ENCODE measurements at regions not wholly inside any gene's neighbourhood (a gene's known extent, or its start where the extent isn't known, plus 50 kb on each side); places are given as distances from the start of the nearest gene placed in this dataset.

DNA sequence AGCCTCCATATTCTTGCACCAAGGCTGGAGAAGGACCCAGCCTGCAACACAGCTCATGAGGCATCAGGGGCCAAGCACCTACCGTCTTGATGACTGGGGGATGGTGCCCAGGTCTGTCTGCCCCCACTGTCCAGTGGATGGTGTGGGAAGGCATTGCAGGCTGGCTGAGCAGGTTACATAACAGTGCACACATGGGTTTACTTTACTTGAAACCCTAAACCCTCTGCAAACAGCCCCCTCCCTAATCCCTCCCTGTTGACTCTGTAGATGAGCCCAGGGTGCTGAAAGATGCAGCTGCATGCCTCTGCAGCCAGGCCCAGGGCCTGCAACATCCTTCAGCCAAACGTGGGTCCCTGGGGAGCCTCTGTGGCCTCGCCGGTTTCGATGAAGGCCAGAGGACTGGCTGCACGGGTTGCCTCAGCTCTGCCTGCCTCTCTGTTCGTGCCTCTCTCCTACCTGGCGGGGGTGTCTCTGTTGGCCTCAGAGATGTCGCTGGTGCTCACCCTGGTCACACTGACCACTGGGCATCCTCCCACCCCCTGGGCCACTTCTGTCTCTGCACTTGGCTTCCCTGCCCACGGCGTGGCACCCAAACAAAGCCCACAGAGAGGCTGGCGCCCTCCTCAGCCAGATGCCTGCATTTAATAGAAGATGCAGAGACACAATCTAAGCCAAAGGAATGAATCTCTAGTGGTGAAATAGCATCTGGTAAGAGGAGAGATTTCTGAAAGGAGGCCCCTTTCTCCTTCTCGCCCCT lies 95.1 kb downstream of the METRNL start:
- TF ChIP-seq RAD21 (IDR thresholded peaks at IDR 0.05; ENCODE audit: low read depth) (no peak), TEAD4 (IDR thresholded peaks at IDR 0.05) (no peak), EP300 (IDR thresholded peaks at IDR 0.05; ENCODE audit: borderline replicate concordance) (no peak), EGR1 (IDR thresholded peaks at IDR 0.05) (no peak), NFIC (IDR thresholded peaks at IDR 0.05) (no peak), TAF1 (IDR thresholded peaks at IDR 0.05; ENCODE audit: low read depth) (no peak), TCF12 (IDR thresholded peaks at IDR 0.05; ENCODE audit: low read depth) (no peak), CREB1 (IDR thresholded peaks at IDR 0.05; ENCODE audit: low read depth) (no peak), CEBPB (IDR thresholded peaks at IDR 0.05) (no peak), FOXM1 (IDR thresholded peaks at IDR 0.05; ENCODE audit: borderline replicate concordance, low read depth) (no peak), YY1 (IDR thresholded peaks at IDR 0.05; ENCODE audit: low read depth) (no peak), ZBTB7A (IDR thresholded peaks at IDR 0.05; ENCODE audit: low read depth) (no peak)
- TF ChIP-seq, protein P1, sequence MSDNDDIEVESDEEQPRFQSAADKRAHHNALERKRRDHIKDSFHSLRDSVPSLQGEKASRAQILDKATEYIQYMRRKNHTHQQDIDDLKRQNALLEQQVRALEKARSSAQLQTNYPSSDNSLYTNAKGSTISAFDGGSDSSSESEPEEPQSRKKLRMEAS (IDR thresholded peaks at IDR 0.05), result no peak
- TF ChIP-seq, protein P2, sequence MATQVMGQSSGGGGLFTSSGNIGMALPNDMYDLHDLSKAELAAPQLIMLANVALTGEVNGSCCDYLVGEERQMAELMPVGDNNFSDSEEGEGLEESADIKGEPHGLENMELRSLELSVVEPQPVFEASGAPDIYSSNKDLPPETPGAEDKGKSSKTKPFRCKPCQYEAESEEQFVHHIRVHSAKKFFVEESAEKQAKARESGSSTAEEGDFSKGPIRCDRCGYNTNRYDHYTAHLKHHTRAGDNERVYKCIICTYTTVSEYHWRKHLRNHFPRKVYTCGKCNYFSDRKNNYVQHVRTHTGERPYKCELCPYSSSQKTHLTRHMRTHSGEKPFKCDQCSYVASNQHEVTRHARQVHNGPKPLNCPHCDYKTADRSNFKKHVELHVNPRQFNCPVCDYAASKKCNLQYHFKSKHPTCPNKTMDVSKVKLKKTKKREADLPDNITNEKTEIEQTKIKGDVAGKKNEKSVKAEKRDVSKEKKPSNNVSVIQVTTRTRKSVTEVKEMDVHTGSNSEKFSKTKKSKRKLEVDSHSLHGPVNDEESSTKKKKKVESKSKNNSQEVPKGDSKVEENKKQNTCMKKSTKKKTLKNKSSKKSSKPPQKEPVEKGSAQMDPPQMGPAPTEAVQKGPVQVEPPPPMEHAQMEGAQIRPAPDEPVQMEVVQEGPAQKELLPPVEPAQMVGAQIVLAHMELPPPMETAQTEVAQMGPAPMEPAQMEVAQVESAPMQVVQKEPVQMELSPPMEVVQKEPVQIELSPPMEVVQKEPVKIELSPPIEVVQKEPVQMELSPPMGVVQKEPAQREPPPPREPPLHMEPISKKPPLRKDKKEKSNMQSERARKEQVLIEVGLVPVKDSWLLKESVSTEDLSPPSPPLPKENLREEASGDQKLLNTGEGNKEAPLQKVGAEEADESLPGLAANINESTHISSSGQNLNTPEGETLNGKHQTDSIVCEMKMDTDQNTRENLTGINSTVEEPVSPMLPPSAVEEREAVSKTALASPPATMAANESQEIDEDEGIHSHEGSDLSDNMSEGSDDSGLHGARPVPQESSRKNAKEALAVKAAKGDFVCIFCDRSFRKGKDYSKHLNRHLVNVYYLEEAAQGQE (IDR thresholded peaks at IDR 0.05; ENCODE audit: low read depth), result no peak
- TF ChIP-seq, protein P3, sequence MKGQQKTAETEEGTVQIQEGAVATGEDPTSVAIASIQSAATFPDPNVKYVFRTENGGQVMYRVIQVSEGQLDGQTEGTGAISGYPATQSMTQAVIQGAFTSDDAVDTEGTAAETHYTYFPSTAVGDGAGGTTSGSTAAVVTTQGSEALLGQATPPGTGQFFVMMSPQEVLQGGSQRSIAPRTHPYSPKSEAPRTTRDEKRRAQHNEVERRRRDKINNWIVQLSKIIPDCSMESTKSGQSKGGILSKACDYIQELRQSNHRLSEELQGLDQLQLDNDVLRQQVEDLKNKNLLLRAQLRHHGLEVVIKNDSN (IDR thresholded peaks at IDR 0.05), result no peak

DNA sequence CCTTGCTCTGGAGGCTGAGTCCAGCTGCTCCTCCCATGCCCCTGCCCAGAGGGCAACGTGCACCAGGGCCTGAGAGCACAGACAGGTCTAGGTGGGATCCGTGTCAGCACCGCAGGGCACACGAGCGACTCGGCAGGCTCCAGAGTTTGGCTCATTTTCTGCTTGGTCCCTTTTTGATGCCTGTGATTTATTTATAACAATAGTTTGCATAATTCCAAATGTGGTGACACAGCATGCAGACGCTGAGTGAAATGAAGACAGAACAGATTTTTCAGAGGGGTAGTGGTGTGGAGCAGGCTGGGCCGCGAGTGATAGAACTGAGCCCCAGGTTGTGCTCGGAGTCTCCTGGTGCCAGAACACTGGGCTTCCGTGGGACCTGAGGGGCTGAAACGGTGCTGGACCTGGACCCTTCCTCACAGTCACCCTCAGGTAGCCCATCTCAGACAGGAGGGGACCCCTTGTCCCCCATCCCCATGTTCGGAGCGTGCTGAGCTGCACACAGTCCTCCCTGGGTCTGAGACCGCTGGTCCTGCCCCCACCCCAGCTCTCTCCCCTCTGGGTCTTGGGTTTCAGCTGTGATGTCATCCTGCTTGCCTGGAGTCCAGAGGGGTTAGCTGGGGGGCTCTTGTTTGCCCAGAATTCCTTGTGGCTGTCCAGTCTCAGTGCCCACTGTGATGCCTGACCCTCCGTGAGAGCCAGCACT lies 95.9 kb downstream of the METRNL start:
- TF ChIP-seq TAF1 (IDR thresholded peaks at IDR 0.05; ENCODE audit: low read depth) (no peak), FOXM1 (IDR thresholded peaks at IDR 0.05; ENCODE audit: borderline replicate concordance, low read depth) (no peak), TCF12 (IDR thresholded peaks at IDR 0.05; ENCODE audit: low read depth) (no peak), YY1 (IDR thresholded peaks at IDR 0.05; ENCODE audit: low read depth) (no peak), RAD21 (IDR thresholded peaks at IDR 0.05; ENCODE audit: low read depth) (no peak), EP300 (IDR thresholded peaks at IDR 0.05; ENCODE audit: borderline replicate concordance) (no peak), CREB1 (IDR thresholded peaks at IDR 0.05; ENCODE audit: low read depth) (no peak), NFIC (IDR thresholded peaks at IDR 0.05) (no peak), TEAD4 (IDR thresholded peaks at IDR 0.05) (no peak), ZBTB7A (IDR thresholded peaks at IDR 0.05; ENCODE audit: low read depth) (no peak), CEBPB (IDR thresholded peaks at IDR 0.05) (no peak), EGR1 (IDR thresholded peaks at IDR 0.05) (no peak)
- TF ChIP-seq, protein P2 (IDR thresholded peaks at IDR 0.05; ENCODE audit: low read depth), result no peak
- TF ChIP-seq, protein P3 (IDR thresholded peaks at IDR 0.05), result no peak
- TF ChIP-seq, protein P1 (IDR thresholded peaks at IDR 0.05), result no peak

DNA sequence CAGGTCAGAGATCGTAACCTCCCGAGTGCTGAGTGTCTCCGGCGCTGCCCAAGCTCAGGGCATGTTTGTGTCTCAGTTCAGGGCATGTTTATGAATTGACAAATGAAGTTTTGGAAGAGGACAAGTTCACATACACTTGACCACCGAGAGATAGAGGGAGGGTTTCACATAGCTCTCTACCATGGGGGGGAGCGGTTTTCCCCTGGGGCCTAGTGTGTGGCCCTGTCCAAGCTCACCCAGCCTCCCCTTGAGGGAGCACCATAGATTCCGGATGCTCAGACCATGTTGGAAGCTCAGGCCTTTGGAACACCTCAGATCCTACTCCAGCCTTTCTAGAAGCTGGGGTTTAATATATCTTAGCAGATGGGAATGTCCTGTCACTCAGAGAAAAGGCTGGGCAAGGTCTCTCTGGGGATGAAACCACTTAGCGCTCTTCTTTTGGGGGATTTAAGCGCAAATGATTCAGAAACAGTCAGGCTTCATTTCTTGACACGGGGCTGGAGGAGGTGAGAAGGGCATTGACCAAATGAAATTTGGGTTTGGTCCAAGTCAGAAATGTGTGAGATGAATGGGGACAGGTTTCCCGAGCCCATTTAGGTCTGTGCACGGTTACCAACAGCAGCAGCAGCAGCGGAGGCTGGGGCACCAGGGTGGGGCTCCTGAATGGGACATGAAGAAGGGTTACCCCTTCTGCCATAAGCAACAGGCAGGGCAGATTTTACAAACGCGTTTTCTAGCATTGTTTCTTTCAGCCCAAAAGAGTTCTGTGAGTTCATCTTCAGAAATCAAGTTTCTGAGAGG lies 96.6 kb downstream of the METRNL start:
- TF ChIP-seq NFIC (IDR thresholded peaks at IDR 0.05) (no peak), CREB1 (IDR thresholded peaks at IDR 0.05; ENCODE audit: low read depth) (no peak), EP300 (IDR thresholded peaks at IDR 0.05; ENCODE audit: borderline replicate concordance) (no peak), TEAD4 (IDR thresholded peaks at IDR 0.05) (no peak), RAD21 (IDR thresholded peaks at IDR 0.05; ENCODE audit: low read depth) (no peak), FOXM1 (IDR thresholded peaks at IDR 0.05; ENCODE audit: borderline replicate concordance, low read depth) (no peak), TCF12 (IDR thresholded peaks at IDR 0.05; ENCODE audit: low read depth) (no peak), CEBPB (IDR thresholded peaks at IDR 0.05) (no peak), TAF1 (IDR thresholded peaks at IDR 0.05; ENCODE audit: low read depth) (no peak), EGR1 (IDR thresholded peaks at IDR 0.05) (no peak), YY1 (IDR thresholded peaks at IDR 0.05; ENCODE audit: low read depth) (no peak), ZBTB7A (IDR thresholded peaks at IDR 0.05; ENCODE audit: low read depth) (no peak)
- TF ChIP-seq, protein P1 (IDR thresholded peaks at IDR 0.05), result no peak
- TF ChIP-seq, protein P3 (IDR thresholded peaks at IDR 0.05), result no peak
- TF ChIP-seq, protein P2 (IDR thresholded peaks at IDR 0.05; ENCODE audit: low read depth), result no peak
